SU-DHL-6 (cell line): ENCODE measurements at regions not wholly inside any gene's neighbourhood (a gene's known extent, or its start where the extent isn't known, plus 50 kb on each side); places are given as distances from the start of the nearest gene placed in this dataset.

Experiments
- H2AFZ ChIP-seq: fragments of 200-600 bp; sonication (generic); 2 replicates; pipeline ENCODE4 v1.6.1; 2014; ENCODE audit warnings: low read depth, mild to moderate bottlenecking, moderate library complexity, mixed read lengths, antibody characterized with exemption, low read length; ENCODE audit not compliant: severe bottlenecking
- H3F3A ChIP-seq: fragments of 200-600 bp; shearing (Covaris generic); 2 replicates; pipeline ENCODE4 v1.6.0; 2016; ENCODE audit warnings: antibody characterized with exemption, mild to moderate bottlenecking; ENCODE audit not compliant: insufficient read depth
- H3K27ac ChIP-seq: fragments of 200-600 bp; sonication (generic); 2 replicates; pipeline ENCODE4 v1.5.1; 2016; ENCODE audit warnings: low read depth, mild to moderate bottlenecking, low read length, moderate library complexity, mixed read lengths
- H3K27me3 ChIP-seq: fragments of 200-600 bp; sonication (generic), shearing (Covaris generic); 2 replicates; pipeline ENCODE4 v1.6.0; 2014; ENCODE audit warnings: mild to moderate bottlenecking, low read length
- H3K36me3 ChIP-seq: fragments of 200-600 bp; sonication (generic); 2 replicates; pipeline ENCODE4 v1.6.1; 2014; ENCODE audit warnings: mild to moderate bottlenecking, low read length, mixed read lengths
- H3K4me2 ChIP-seq: fragments of 300-600, 200-600 bp; shearing (Covaris generic), sonication (generic); 2 replicates; pipeline ENCODE4 v1.6.0; 2014; ENCODE audit warnings: low read length, low read depth, mild to moderate bottlenecking; ENCODE audit not compliant: poor library complexity, severe bottlenecking
- H3K4me3 ChIP-seq: fragments of 200-600 bp; sonication (generic); 2 replicates; pipeline ENCODE4 v1.5.1; 2014; ENCODE audit warnings: antibody characterized with exemption, low read length, mild to moderate bottlenecking, mixed read lengths; ENCODE audit not compliant: insufficient read depth, poor library complexity, severe bottlenecking
- H3K79me2 ChIP-seq: fragments of 200-600 bp; sonication (generic); 2 replicates; pipeline ENCODE4 v1.6.1; 2014; ENCODE audit warnings: mild to moderate bottlenecking, low read length, moderate library complexity; ENCODE audit not compliant: insufficient read depth
- H3K9ac ChIP-seq: fragments of 200-600 bp; sonication (generic); 2 replicates; pipeline ENCODE4 v1.7.0; 2014; ENCODE audit warnings: mild to moderate bottlenecking, low read length
- H3K9me2 ChIP-seq: fragments of 200-600 bp; sonication (generic); replicated peaks from 2 replicates; pipeline ENCODE4 v1.6.1; 2014; ENCODE audit warnings: low read length; ENCODE audit not compliant: insufficient read depth
- H3K9me3 ChIP-seq: fragments of 200-600 bp; sonication (generic); 2 replicates; pipeline ENCODE4 v1.6.1; 2014; ENCODE audit warnings: low read length, mixed read lengths; ENCODE audit not compliant: insufficient read depth
- H4K20me1 ChIP-seq: fragments of 200-600 bp; sonication (generic); 2 replicates; pipeline ENCODE4 v1.6.1; 2014; ENCODE audit warnings: low read depth, mild to moderate bottlenecking, antibody characterized with exemption, low read length, moderate library complexity, mixed read lengths
- EZH2phosphoT487 ChIP-seq: fragments of 200-600 bp; sonication (generic), shearing (Covaris generic); conservative IDR thresholded peaks from 2 replicates; pipeline ENCODE4 v1.6.1; 2018; ENCODE audit warnings: mild to moderate bottlenecking, antibody characterized with exemption, low read length, moderate library complexity, mixed read lengths
- TF ChIP-seq, protein P1 (sequence below): fragments of 200-600 bp; sonication (generic); IDR thresholded peaks from one replicate; pipeline ENCODE4 v1.5.1; 2017; ENCODE audit warnings: antibody characterized with exemption, mild to moderate bottlenecking, low read length, moderate library complexity; ENCODE audit not compliant: insufficient read depth, poor library complexity, severe bottlenecking

DNA sequence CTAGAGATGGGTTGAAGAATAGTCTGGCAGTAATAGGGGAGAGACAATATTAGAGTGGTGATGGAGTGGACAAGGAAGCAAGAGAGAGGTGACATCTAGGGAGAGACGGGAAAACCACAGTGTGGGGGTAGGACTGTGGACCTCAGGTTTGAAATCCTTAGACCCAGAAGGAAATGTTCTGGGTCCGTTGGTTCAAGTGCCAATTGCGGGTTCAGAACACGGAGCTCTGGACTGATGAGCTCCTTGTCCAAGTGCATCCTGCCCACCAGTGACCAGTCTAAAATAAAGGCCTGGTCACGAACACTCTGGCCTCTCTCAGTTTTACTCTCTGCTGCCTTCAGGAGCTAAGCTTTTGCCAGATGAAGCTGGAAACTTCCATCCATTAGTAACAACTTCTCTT is 174.0 kb downstream of the LINC00237 start:
- Histone ChIP-seq H3K9ac (no peak overlapping the region), H3K9me2 (no peaks in the 10 kb centered on the region), H3K36me3 (no peaks in the 10 kb centered on the region), H3K27ac (no peak overlapping the region), H3K9me3 (no peaks in the 10 kb centered on the region), H3K27me3 (no peaks in the 10 kb centered on the region), H3K79me2 (no peaks in the 10 kb centered on the region), H3K4me2 (no peak overlapping the region), H3F3A (no peaks in the 10 kb centered on the region), H4K20me1 (no peaks in the 10 kb centered on the region), H2AFZ (no peak overlapping the region), H3K4me3 (no peak overlapping the region)
- TF ChIP-seq, protein P1, sequence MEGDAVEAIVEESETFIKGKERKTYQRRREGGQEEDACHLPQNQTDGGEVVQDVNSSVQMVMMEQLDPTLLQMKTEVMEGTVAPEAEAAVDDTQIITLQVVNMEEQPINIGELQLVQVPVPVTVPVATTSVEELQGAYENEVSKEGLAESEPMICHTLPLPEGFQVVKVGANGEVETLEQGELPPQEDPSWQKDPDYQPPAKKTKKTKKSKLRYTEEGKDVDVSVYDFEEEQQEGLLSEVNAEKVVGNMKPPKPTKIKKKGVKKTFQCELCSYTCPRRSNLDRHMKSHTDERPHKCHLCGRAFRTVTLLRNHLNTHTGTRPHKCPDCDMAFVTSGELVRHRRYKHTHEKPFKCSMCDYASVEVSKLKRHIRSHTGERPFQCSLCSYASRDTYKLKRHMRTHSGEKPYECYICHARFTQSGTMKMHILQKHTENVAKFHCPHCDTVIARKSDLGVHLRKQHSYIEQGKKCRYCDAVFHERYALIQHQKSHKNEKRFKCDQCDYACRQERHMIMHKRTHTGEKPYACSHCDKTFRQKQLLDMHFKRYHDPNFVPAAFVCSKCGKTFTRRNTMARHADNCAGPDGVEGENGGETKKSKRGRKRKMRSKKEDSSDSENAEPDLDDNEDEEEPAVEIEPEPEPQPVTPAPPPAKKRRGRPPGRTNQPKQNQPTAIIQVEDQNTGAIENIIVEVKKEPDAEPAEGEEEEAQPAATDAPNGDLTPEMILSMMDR: no peak
- TF ChIP-seq EZH2phosphoT487: no peak

DNA sequence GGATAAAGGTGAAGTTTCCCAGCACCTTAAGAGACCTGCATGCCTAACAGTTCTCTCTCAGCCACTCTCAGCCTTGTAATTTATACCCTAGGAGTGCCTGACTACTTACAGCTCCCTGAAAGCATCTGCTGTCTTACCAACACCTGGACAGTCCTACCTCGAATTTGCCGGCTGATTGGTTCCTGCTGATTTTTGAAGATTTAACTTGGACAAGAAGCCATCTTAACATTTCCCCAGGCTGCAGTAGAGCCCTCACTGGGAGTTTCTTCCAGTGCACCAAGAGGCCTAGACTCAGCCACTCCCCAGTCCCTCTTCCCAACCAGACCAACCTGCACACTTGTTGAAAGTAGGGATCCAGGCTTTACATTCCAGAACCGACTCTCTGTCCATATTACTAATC is 174.5 kb downstream of the LINC00237 start:
- TF ChIP-seq EZH2phosphoT487: no peak
- TF ChIP-seq, protein P1: no peak
- H3K4me2 ChIP-seq: no peak overlapping the region
- H3K9ac ChIP-seq: no peak overlapping the region
- no peak overlapping the region for H2AFZ ChIP-seq
- no peaks in the 10 kb centered on the region for H3F3A ChIP-seq
- no peak overlapping the region for H3K27ac ChIP-seq
- no peaks in the 10 kb centered on the region for H3K27me3 ChIP-seq
- H3K9me2 ChIP-seq: no peaks in the 10 kb centered on the region
- no peaks in the 10 kb centered on the region for H4K20me1 ChIP-seq
- H3K79me2 ChIP-seq: no peaks in the 10 kb centered on the region
- no peaks in the 10 kb centered on the region for H3K9me3 ChIP-seq
- no peaks in the 10 kb centered on the region for H3K36me3 ChIP-seq
- no peak overlapping the region for H3K4me3 ChIP-seq

GRCh38 chr20:20931024-20931423 is 175.1 kb downstream of the LINC00237 start:
- H3K9me3 ChIP-seq: no peaks in the 10 kb centered on the region
- H3K9me2 ChIP-seq: no peaks in the 10 kb centered on the region
- H3K4me2 ChIP-seq: no peak overlapping the region
- no peaks in the 10 kb centered on the region for H3K79me2 ChIP-seq
- H4K20me1 ChIP-seq: no peaks in the 10 kb centered on the region
- no peaks in the 10 kb centered on the region for H3K27me3 ChIP-seq
- no peak overlapping the region for H3K4me3 ChIP-seq
- TF ChIP-seq, protein P1: no peak
- no peak for TF ChIP-seq EZH2phosphoT487
- H3K9ac ChIP-seq: no peak overlapping the region
- no peaks in the 10 kb centered on the region for H3F3A ChIP-seq
- H3K36me3 ChIP-seq: no peaks in the 10 kb centered on the region
- H2AFZ ChIP-seq: no peak overlapping the region
- no peak overlapping the region for H3K27ac ChIP-seq

GRCh38 chr20:20930500-20930899 is 175.7 kb downstream of the LINC00237 start:
- Histone ChIP-seq H3K36me3 (no peaks in the 10 kb centered on the region), H2AFZ (no peak overlapping the region), H3K9ac (no peak overlapping the region), H3K27me3 (no peaks in the 10 kb centered on the region), H3K4me3 (no peak overlapping the region), H3K4me2 (no peak overlapping the region), H3K9me3 (no peaks in the 10 kb centered on the region), H3F3A (no peaks in the 10 kb centered on the region), H3K9me2 (no peaks in the 10 kb centered on the region), H4K20me1 (no peaks in the 10 kb centered on the region), H3K27ac (no peak overlapping the region), H3K79me2 (no peaks in the 10 kb centered on the region)
- TF ChIP-seq, protein P1: no peak
- no peak for TF ChIP-seq EZH2phosphoT487
